ENCODE measurements at regions not wholly inside any gene's neighbourhood (a gene's known extent, or its start where the extent isn't known, plus 50 kb on each side); places are given as distances from the start of the nearest gene placed in this dataset.
"Not testable (repeated sequence)": the region's sequence is repeated elsewhere in the genome, so short reads cannot be mapped to it uniquely, and the experiment has no call there.

GRCh38 chr2:147433822-147434221, 411.0 kb upstream of the ACVR2A start:
- in situ Hi-C loops (cut with MboI; ENCODE audit: low sequenced_read_pairs), result no loop called here

GRCh38 chr2:147430408-147430807, 414.4 kb upstream of the ACVR2A start:
- in situ Hi-C loops (cut with MboI; ENCODE audit: low sequenced_read_pairs), result no loop called here

GRCh38 chr2:147428120-147428747, 416.6 kb upstream of the ACVR2A start:
- in situ Hi-C loops (cut with MboI; ENCODE audit: low sequenced_read_pairs), result no loop called here

GRCh38 chr2:147425437-147426029, 419.3 kb upstream of the ACVR2A start:
- in situ Hi-C loops (cut with MboI; ENCODE audit: low sequenced_read_pairs), result no loop called here

GRCh38 chr2:147424766-147425165, 420.1 kb upstream of the ACVR2A start:
- in situ Hi-C loops (cut with MboI; ENCODE audit: low sequenced_read_pairs), result no loop called here

- in situ Hi-C loops (cut with MboI; ENCODE audit: low sequenced_read_pairs), result no loop called here
Observed at GRCh38 chr2:147420947-147421675, 423.7 kb upstream of the ACVR2A start.

GRCh38 chr2:147420517-147420916, 424.3 kb upstream of the ACVR2A start:
- in situ Hi-C loops (cut with MboI; ENCODE audit: low sequenced_read_pairs), result no loop called here

GRCh38 chr2:147416099-147416498, 428.7 kb upstream of the ACVR2A start:
- in situ Hi-C loops (cut with MboI; ENCODE audit: low sequenced_read_pairs), result no loop called here

GRCh38 chr2:147414656-147415055, 430.2 kb upstream of the ACVR2A start:
- in situ Hi-C loops (cut with MboI; ENCODE audit: low sequenced_read_pairs), result not testable (repeated sequence)

- in situ Hi-C loops (cut with MboI; ENCODE audit: low sequenced_read_pairs), result no loop called here
Observed at GRCh38 chr2:147408357-147408756, 436.5 kb upstream of the ACVR2A start.

- in situ Hi-C loops (cut with MboI; ENCODE audit: low sequenced_read_pairs), result no loop called here
Observed at GRCh38 chr2:147405651-147406050, 439.2 kb upstream of the ACVR2A start.

- in situ Hi-C loops (cut with MboI; ENCODE audit: low sequenced_read_pairs), result no loop called here
Observed at GRCh38 chr2:147398996-147399395, 445.8 kb upstream of the ACVR2A start.

- in situ Hi-C loops (cut with MboI; ENCODE audit: low sequenced_read_pairs), result no loop called here
Observed at GRCh38 chr2:147398301-147398700, 446.5 kb upstream of the ACVR2A start.

GRCh38 chr2:147396890-147397289, 447.9 kb upstream of the ACVR2A start:
- in situ Hi-C loops (cut with MboI; ENCODE audit: low sequenced_read_pairs), result no loop called here

GRCh38 chr2:147394179-147394790, 450.5 kb upstream of the ACVR2A start:
- in situ Hi-C loops (cut with MboI; ENCODE audit: low sequenced_read_pairs), result no loop called here

- in situ Hi-C loops (cut with MboI; ENCODE audit: low sequenced_read_pairs), result no loop called here
Observed at GRCh38 chr2:147392180-147392579, 452.6 kb upstream of the ACVR2A start.

GRCh38 chr2:147390475-147390874, 454.4 kb upstream of the ACVR2A start:
- in situ Hi-C loops (cut with MboI; ENCODE audit: low sequenced_read_pairs), result no loop called here

- in situ Hi-C loops (cut with MboI; ENCODE audit: low sequenced_read_pairs), result no loop called here
Observed at GRCh38 chr2:147389218-147389617, 455.6 kb upstream of the ACVR2A start.

GRCh38 chr2:147388217-147388616, 456.6 kb upstream of the ACVR2A start:
- in situ Hi-C loops (cut with MboI; ENCODE audit: low sequenced_read_pairs), result no loop called here

- in situ Hi-C loops (cut with MboI; ENCODE audit: low sequenced_read_pairs), result no loop called here
Observed at GRCh38 chr2:147386284-147386683, 458.5 kb upstream of the ACVR2A start.

- in situ Hi-C loops (cut with MboI; ENCODE audit: low sequenced_read_pairs), result no loop called here
Observed at GRCh38 chr2:147385600-147385999, 459.2 kb upstream of the ACVR2A start.

- in situ Hi-C loops (cut with MboI; ENCODE audit: low sequenced_read_pairs), result no loop called here
Observed at GRCh38 chr2:147384659-147385058, 460.2 kb upstream of the ACVR2A start.
